BJ (cell line): ENCODE measurements at regions not wholly inside any gene's neighbourhood (a gene's known extent, or its start where the extent isn't known, plus 50 kb on each side); places are given as distances from the start of the nearest gene placed in this dataset.

Experiments used
- CTCF ChIA-PET: fragments of 350-600 bp; formaldehyde crosslinking; extraction: SDS; loops from one replicate; lab custom pipeline; 2021; ENCODE audit warnings: antibody characterized with exemption, inconsistent platforms; lab: Yijun Ruan, JAX
- POLR2A ChIA-PET: fragments of 300-600 bp; sonication (Branson Sonifier 250); formaldehyde crosslinking; extraction: SDS; loops from one replicate; lab custom pipeline; 2021; ENCODE audit warnings: antibody characterized with exemption; lab: Charles Lee
- DNase-seq: peaks from one replicate; pipeline ENCODE4 v3.0.0-alpha.2; 2011; ENCODE audit warnings: low read depth
- H3K27me3 ChIP-seq: 2 replicates; pipeline ENCODE4 v1.6.0; 2011; ENCODE audit warnings: low read length; ENCODE audit not compliant: control insufficient read depth, insufficient read depth
- H3K36me3 ChIP-seq: 2 replicates; pipeline ENCODE4 v1.5.1; 2011; ENCODE audit warnings: low read length; ENCODE audit not compliant: control insufficient read depth, insufficient read depth
- H3K4me3 ChIP-seq: 2 replicates; pipeline ENCODE4 v1.5.1; 2011; ENCODE audit warnings: low read depth, mild to moderate bottlenecking, control low read depth, low read length
- CTCF ChIP-seq: IDR thresholded peaks from 2 replicates; pipeline ENCODE4 v1.5.1; 2011; ENCODE audit warnings: low read depth, mild to moderate bottlenecking, control low read depth, inconsistent platforms, low read length, moderate library complexity; ENCODE audit not compliant: insufficient read depth

- ChIA-PET CTCF (interaction anchor here (0.7 kb wide), 1 partner anchor 54 kb away, joined by 3 read pairs; no protein-coding TSS in a partner anchor), POLR2A (no interaction called here)
- DNase-seq, result no peak
- no peak for TF ChIP-seq CTCF
- no peak overlapping the region for H3K4me3 ChIP-seq
- no peaks in the 10 kb centered on the region for H3K27me3 ChIP-seq
- no peaks in the 10 kb centered on the region for H3K36me3 ChIP-seq
Measured at GRCh38 chr13:54597540-54598088, 1569.0 kb downstream of the OLFM4 start.

- CTCF ChIA-PET, result no interaction called here
- DNase-seq, result no peak
Measured at GRCh38 chr13:54599413-54599812, 1570.8 kb downstream of the OLFM4 start.

GRCh38 chr13:54606944-54607343 lies 1578.3 kb downstream of the OLFM4 start:
- no peaks in the 10 kb centered on the region for H3K27me3 ChIP-seq
- no peak for TF ChIP-seq CTCF
- CTCF ChIA-PET, result no interaction called here
- DNase-seq, result no peak
- POLR2A ChIA-PET, result no interaction called here
- H3K36me3 ChIP-seq, result no peaks in the 10 kb centered on the region
- no peak overlapping the region for H3K4me3 ChIP-seq

More at GRCh38 chr13:54599413-54599812, 1570.8 kb downstream of the OLFM4 start:
- TF ChIP-seq CTCF, result no peak
- Histone ChIP-seq H3K4me3 (no peak overlapping the region), H3K27me3 (no peaks in the 10 kb centered on the region), H3K36me3 (no peaks in the 10 kb centered on the region)
- POLR2A ChIA-PET, result no interaction called here

- DNase-seq, result no peak
- no peak overlapping the region for H3K4me3 ChIP-seq
- no peaks in the 10 kb centered on the region for H3K27me3 ChIP-seq
- ChIA-PET POLR2A (no interaction called here), CTCF (no interaction called here)
- no peaks in the 10 kb centered on the region for H3K36me3 ChIP-seq
- no peak for TF ChIP-seq CTCF
Measured at GRCh38 chr13:54607421-54607820, 1578.8 kb downstream of the OLFM4 start.

- Histone ChIP-seq H3K36me3 (no peaks in the 10 kb centered on the region), H3K27me3 (no peaks in the 10 kb centered on the region), H3K4me3 (no peak overlapping the region)
- POLR2A ChIA-PET, result no interaction called here
- no peak for TF ChIP-seq CTCF
- no peak for DNase-seq
- CTCF ChIA-PET, result no interaction called here
Measured at GRCh38 chr13:54611390-54611789, 1582.8 kb downstream of the OLFM4 start.
